Right cardiac atrium (tissue), 5 donors: ENCODE measurements at regions not wholly inside any gene's neighbourhood (a gene's known extent, or its start where the extent isn't known, plus 50 kb on each side); places are given as distances from the start of the nearest gene placed in this dataset.

ENCODE experiments used
- ATAC-seq, 2 donors: fragments of 200-7000 bp; cut with Tn5 transposase; one replicate each; pipeline versions ENCODE4 v1.8.0 to v1.9.1; 2020; ENCODE audit warnings: moderate library complexity in 2 of 2, mild to moderate bottlenecking in 1 of 2
- DNase-seq, 3 donors: peaks; one replicate each; pipeline ENCODE4 v3.0.0-alpha.2; 2020
- H3K27ac ChIP-seq: one replicate; pipeline ENCODE4 v1.5.1; 2013; ENCODE audit warnings: mild to moderate bottlenecking, low read length, control low read depth, moderate library complexity
- H3K27me3 ChIP-seq: one replicate; pipeline ENCODE4 v1.6.1; 2013; ENCODE audit not compliant: control insufficient read depth, insufficient read depth
- H3K4me1 ChIP-seq: one replicate; pipeline ENCODE4 v1.6.1; 2013; ENCODE audit warnings: low read length; ENCODE audit not compliant: control insufficient read depth, insufficient read depth
- H3K4me3 ChIP-seq: one replicate; pipeline ENCODE4 v1.5.1; 2013; ENCODE audit warnings: low read length, control low read depth
- H3K9me3 ChIP-seq: one replicate; pipeline ENCODE4 v1.6.1; 2013; ENCODE audit warnings: low read length; ENCODE audit not compliant: control insufficient read depth
- WGBS: extraction: QIAGEN DNeasy Blood & Tissue Kit; methylation state at CpG from one replicate; pipeline ENCODE4 v1.1.7; 2013; 5-methylcytosine and 5-hydroxymethylcytosine counted together
- intact Hi-C, 4 donors: fragments of 100-400 bp; cut with DNase I; formaldehyde crosslinking; loops; one replicate each; pipeline versions ENCODE4 v1.11.0 to v1.14.0; 2022 to 2023
- donor health status: healthy with polysubstance abuse.
- donor health status: DM: no; HTN: yes; CAD: no.
- donor health status: DM: no; HTN: no; CAD: no.
- donor health status: DM: no; HTN: yes; CAD: no; lungs with severe emphysema.
- donor health status: DM: yes; HTN: yes; CAD: no.

GRCh38 chr1:99559166-99559565 is 86.7 kb upstream of the PALMD start:
- WGBS = 74% methylated on average over 2 of the region's 2 CpGs
- Histone ChIP-seq H3K4me1 (no peaks in the 10 kb centered on the region), H3K9me3 (no peaks in the 10 kb centered on the region), H3K4me3 (no peak overlapping the region), H3K27ac (no peak overlapping the region), H3K27me3 (no peaks in the 10 kb centered on the region)
- no peak for ATAC-seq
- intact Hi-C loops = loop anchor here in 1 of 4 donors (10.0 kb wide), 1 partner anchor 76 kb away; no protein-coding TSS in a partner anchor
- no peak for DNase-seq

DNA sequence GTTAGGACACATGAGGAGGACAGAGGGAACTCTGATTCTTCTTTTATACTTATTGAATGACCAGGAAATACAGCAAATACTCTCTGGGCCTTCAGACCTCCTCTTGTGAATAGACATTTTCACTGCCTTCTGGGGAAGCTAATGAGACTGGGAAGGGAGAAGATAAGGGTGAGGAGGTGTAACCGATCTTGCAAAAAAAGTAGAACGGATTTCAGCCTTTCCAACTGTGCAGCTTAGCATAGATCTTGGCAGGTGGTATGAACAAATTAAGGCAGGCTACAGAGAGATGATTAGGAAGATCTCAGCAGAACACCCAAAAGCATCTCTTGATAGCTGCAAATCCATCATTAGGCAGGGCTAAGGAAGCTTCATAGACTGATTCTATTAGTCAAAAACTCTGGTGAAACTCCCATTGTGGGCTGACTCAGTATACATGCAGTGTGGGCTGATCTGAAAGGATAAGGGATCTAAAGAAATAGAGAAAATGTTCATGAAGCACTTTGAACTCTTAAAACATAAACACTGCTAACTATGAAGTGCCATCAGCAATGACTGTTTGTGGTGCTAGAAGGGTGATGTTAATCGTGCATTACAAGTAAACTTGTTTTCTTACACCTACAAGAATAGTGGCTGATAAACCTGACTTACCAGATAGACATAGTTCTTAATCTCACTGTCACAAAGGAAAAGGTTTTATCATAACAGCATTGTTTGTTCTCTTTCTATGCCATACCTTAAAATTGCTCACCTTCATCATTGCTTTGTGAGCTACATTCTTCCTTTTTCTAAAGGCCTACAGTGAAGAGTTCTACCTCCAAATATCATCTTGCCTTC is 85.5 kb upstream of the PALMD start:
- Histone ChIP-seq H3K27me3 (no peaks in the 10 kb centered on the region), H3K9me3 (no peaks in the 10 kb centered on the region), H3K4me3 (no peak overlapping the region), H3K4me1 (no peaks in the 10 kb centered on the region), H3K27ac (no peak overlapping the region)
- intact Hi-C loops = no loop called here
- no peak for ATAC-seq
- DNase-seq = no peak
- 76% methylated on average over 3 of the region's 3 CpGs for WGBS

DNA sequence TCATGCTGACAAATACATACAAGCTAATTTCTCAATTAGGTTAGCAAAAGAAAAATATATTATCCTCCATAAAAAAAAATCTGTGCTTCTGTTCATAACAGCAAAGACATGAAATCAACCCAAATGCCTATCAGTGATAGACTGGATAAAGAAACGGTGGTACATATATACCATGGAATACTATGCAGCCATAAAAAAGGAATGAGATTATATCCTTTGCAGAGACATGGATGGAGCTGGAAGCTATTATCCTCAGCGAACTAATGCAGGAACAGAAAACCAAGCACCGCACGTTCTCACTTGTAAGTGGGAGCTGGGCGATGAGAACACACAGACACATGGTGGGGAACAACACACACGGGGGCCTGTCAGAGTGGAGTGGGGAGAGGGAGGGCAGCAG is 84.0 kb upstream of the PALMD start:
- DNase-seq = no peak
- no peaks in the 10 kb centered on the region for H3K9me3 ChIP-seq
- intact Hi-C loops = no loop called here
- no peak overlapping the region for H3K4me3 ChIP-seq
- WGBS = 96% methylated on average over 6 of the region's 6 CpGs
- H3K27me3 ChIP-seq = no peaks in the 10 kb centered on the region
- no peak for ATAC-seq
- no peaks in the 10 kb centered on the region for H3K4me1 ChIP-seq
- no peak overlapping the region for H3K27ac ChIP-seq

DNA sequence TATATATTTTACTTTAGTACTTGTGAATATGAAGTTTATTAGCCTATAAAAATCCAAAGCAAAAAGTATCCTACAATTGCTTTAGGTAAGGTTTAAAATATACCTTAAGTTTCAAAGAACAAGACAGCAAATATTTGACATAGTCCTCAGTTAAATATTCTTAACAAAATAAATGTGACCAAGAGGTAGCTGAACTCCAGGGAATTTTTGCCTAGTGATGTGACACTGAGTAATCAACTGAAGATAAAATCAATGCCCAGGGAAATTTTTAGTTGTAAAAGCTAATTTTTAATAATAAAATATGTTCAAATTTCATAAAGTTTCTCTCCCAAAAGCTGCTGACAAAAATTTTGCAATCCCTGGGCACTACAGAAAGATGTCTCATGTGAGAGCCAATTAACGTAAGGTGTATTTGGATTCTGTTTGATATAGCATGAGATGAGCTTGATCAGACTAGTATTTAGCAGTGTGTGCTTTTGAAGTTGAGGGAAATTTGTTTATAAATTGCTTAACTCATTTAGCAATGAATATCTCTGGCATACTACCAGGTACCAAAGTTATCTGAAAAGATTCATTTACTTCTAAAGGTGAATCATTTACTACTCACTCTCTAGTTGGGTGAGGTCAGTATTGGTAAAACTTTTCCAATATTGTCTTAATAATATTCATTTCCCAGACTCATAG is 80.2 kb upstream of the PALMD start:
- no peaks in the 10 kb centered on the region for H3K27me3 ChIP-seq
- H3K4me1 ChIP-seq = no peaks in the 10 kb centered on the region
- DNase-seq (no peak), ATAC-seq (no peak)
- 97% methylated on average over 1 of the region's 1 CpG for WGBS
- no peak overlapping the region for H3K27ac ChIP-seq
- H3K4me3 ChIP-seq = no peak overlapping the region
- intact Hi-C loops = no loop called here
- no peaks in the 10 kb centered on the region for H3K9me3 ChIP-seq

GRCh38 chr1:99566290-99567021 is 79.5 kb upstream of the PALMD start:
- ATAC-seq (no peak), DNase-seq (no peak)
- intact Hi-C loops = no loop called here
- Histone ChIP-seq H3K27me3 (no peaks in the 10 kb centered on the region), H3K4me3 (no peak overlapping the region), H3K9me3 (no peaks in the 10 kb centered on the region), H3K4me1 (no peaks in the 10 kb centered on the region), H3K27ac (no peak overlapping the region)
- 82% methylated on average over 4 of the region's 4 CpGs for WGBS

GRCh38 chr1:99570486-99571089 is 75.3 kb upstream of the PALMD start:
- intact Hi-C loops = no loop called here
- Histone ChIP-seq H3K27me3 (no peaks in the 10 kb centered on the region), H3K4me1 (no peaks in the 10 kb centered on the region), H3K27ac (no peak overlapping the region), H3K4me3 (no peak overlapping the region), H3K9me3 (no peaks in the 10 kb centered on the region)
- 68% methylated on average over 6 of the region's 6 CpGs for WGBS
- no peak for ATAC-seq
- DNase-seq = no peak

- no peaks in the 10 kb centered on the region for H3K27me3 ChIP-seq
- intact Hi-C loops = no loop called here
- H3K4me1 ChIP-seq = no peaks in the 10 kb centered on the region
- H3K9me3 ChIP-seq = no peaks in the 10 kb centered on the region
- DNase-seq (no peak), ATAC-seq (no peak)
- 62% methylated on average over 6 of the region's 6 CpGs for WGBS
- H3K4me3 ChIP-seq = no peak overlapping the region
- no peak overlapping the region for H3K27ac ChIP-seq
Observed at GRCh38 chr1:99571092-99571734, 74.7 kb upstream of the PALMD start.

DNA sequence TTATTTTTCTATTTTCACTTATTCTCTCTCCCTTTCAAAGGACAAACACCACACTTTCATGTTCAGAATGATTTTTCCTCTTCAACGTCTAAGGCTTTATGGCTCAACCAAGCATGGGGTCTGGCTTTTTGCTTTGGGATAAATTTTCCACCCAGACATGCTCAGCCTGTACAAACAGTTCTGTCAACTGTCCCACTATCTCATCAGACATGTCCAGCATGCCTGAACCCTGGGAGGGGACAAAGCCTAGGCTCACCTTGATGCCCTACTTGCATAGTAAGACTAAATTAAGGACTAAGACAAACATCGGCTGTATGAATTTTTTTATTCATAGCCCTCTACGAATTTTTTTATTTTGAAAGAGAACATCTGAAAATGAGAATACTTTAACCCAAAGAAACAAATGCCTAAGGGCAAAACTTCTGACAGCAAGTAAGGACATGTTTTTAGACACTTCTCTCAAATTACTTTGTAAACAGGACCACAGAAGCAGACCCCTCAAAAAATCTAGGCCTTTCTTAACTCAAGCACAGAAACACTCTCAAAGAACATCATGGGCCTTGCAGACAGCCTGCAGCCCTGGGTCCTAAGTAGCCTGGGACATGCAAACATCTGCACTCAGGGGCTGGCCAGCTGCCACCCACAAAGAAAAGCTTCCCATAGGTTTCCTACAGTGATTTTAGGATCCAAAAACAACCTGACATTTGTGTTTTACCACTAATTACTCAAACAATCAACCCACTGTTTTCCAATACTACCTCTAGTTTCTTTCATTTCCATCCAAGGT is 72.3 kb upstream of the PALMD start:
- ATAC-seq (no peak), DNase-seq (no peak)
- Histone ChIP-seq H3K27ac (no peak overlapping the region), H3K27me3 (no peaks in the 10 kb centered on the region), H3K4me1 (no peaks in the 10 kb centered on the region), H3K4me3 (no peak overlapping the region), H3K9me3 (no peaks in the 10 kb centered on the region)
- intact Hi-C loops = no loop called here
- 79% methylated on average over 3 of the region's 3 CpGs for WGBS

GRCh38 chr1:99577313-99577712 is 68.6 kb upstream of the PALMD start:
- Histone ChIP-seq H3K27ac (no peak overlapping the region), H3K9me3 (no peaks in the 10 kb centered on the region), H3K27me3 (no peaks in the 10 kb centered on the region), H3K4me3 (no peak overlapping the region), H3K4me1 (no peaks in the 10 kb centered on the region)
- no peak for ATAC-seq
- intact Hi-C loops = no loop called here
- 70% methylated on average over 3 of the region's 3 CpGs for WGBS
- no peak for DNase-seq

DNA sequence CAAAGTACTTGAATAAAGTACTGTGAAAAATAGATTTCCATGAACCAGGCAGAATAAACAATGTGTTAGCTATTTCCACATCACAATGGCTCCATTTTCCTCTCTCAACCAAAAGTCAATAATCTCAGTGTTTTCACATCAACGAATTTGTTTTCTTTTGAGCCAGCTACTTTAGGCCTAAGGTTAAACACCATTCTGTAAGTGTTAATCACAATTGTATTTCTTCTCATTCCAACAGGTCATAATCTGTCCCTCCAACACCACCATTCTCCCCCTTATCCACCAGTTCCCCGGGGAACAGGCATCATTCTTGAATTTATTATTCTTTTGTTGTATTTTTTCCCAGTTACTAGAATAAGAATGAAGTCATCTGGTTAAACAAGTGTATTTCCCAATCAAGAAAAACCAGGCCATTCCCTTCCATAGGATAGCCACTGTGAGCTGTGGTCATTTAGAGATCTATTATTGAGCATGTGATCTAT is 66.2 kb upstream of the PALMD start:
- Histone ChIP-seq H3K9me3 (no peaks in the 10 kb centered on the region), H3K4me1 (no peaks in the 10 kb centered on the region), H3K27me3 (no peaks in the 10 kb centered on the region), H3K27ac (no peak overlapping the region), H3K4me3 (no peak overlapping the region)
- DNase-seq (no peak), ATAC-seq (peak in 1 of 2 donors; percentile 60)
- intact Hi-C loops = no loop called here
- 69% methylated on average over 2 of the region's 2 CpGs for WGBS
